ENCODE measurements at regions not wholly inside any gene's neighbourhood (a gene's known extent, or its start where the extent isn't known, plus 50 kb on each side); places are given as distances from the start of the nearest gene placed in this dataset.

DNA sequence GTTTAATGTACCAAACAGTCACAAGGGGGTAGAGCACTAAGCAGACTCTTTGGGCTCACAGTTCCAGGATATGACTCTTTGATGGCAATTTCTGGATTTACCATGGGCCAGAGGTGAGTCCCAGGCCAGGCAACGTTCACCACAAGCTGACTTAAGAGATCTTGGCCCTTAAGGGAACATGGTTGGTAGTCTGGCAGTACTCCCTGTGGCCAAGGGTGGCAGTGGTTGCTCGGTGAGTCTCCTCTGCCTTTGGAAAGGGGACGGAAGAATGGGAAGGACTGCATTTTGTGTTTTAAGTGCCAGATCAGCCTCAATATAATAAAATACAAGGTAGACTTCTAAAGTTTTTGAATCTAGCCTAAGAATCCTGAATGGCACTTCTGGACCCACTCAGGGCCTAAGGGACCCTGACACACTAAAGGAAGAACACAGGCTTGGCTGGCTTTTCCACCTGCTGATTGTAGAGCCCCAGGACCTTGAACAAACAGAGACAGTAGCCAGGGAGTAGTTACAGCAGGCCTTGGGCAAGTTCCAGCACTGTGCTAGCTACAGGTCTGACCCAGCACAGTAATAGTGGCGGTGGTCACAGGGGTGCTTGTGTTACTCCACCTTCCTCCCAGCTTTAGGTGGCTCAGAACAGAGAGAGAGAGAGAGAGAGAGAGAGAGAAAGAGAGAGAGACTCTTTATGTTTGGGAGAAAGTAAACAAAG lies 730.7 kb upstream of the ALCAM start:
- Mint-ChIP-seq H3K27me3 (ENCODE audit: low read depth, poor library complexity) (no peaks in the 10 kb centered on the region), H3K4me3 (no peak overlapping the region), H3K9me3 (peaks cover 38% of the 10 kb centered on the region), H3K27ac (peak overlapping the region; percentile 2), H3K36me3 (ENCODE audit: low read depth) (peaks cover 3% of the 10 kb centered on the region), H3K4me1 (no peaks in the 10 kb centered on the region)
- TF ChIP-seq, protein P1, sequence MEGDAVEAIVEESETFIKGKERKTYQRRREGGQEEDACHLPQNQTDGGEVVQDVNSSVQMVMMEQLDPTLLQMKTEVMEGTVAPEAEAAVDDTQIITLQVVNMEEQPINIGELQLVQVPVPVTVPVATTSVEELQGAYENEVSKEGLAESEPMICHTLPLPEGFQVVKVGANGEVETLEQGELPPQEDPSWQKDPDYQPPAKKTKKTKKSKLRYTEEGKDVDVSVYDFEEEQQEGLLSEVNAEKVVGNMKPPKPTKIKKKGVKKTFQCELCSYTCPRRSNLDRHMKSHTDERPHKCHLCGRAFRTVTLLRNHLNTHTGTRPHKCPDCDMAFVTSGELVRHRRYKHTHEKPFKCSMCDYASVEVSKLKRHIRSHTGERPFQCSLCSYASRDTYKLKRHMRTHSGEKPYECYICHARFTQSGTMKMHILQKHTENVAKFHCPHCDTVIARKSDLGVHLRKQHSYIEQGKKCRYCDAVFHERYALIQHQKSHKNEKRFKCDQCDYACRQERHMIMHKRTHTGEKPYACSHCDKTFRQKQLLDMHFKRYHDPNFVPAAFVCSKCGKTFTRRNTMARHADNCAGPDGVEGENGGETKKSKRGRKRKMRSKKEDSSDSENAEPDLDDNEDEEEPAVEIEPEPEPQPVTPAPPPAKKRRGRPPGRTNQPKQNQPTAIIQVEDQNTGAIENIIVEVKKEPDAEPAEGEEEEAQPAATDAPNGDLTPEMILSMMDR (IDR thresholded peaks at IDR 0.05), result no peak
- no peak for DNase-seq

DNA sequence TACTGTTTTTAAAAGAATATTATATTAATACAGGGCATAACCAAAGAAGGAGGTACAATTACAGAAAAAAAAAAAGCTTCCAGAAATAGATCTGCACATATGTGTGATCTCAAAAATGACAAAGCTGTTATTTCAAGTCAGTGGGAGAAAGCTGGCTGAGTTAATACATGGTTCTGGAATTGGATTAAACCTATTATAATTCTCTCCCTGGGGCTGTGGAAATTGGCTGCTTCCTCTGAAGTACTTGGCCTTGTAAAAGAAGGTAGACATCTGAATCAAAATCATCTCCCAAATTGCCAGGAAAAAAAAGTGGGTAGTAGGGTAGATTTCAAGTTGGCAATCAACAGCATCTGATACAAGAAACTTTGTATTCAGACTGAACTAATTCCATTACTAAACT lies 723.9 kb upstream of the ALCAM start:
- H3K27me3 Mint-ChIP-seq (ENCODE audit: low read depth, poor library complexity), result no peaks in the 10 kb centered on the region
- peaks cover 31% of the 10 kb centered on the region for H3K9me3 Mint-ChIP-seq
- H3K36me3 Mint-ChIP-seq (ENCODE audit: low read depth), result peaks cover 3% of the 10 kb centered on the region
- no peaks in the 10 kb centered on the region for H3K4me1 Mint-ChIP-seq
- no peak overlapping the region for H3K4me3 Mint-ChIP-seq
- no peak for DNase-seq
- TF ChIP-seq, protein P1 (IDR thresholded peaks at IDR 0.05), result no peak
- no peak overlapping the region for H3K27ac Mint-ChIP-seq

DNA sequence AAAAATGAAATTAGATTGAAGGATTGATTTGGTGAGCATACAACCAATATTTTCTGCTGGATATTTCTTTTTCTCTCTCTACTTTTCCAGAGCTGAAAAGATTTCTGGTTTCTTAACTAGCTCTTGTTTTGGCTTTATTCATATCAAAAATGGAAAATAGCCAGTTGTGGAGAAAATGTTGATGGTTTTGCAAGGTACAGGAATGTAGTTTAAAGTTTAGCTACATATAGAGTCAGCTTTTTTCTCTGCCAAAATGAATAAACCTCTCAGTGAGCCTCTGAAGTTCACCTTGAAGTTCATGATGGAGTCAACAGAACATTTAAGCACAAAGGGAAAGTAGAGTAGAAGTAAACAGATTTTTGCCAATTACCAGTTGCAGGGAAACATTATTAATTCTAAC lies 720.5 kb upstream of the ALCAM start:
- H3K27me3 Mint-ChIP-seq (ENCODE audit: low read depth, poor library complexity), result no peaks in the 10 kb centered on the region
- H3K36me3 Mint-ChIP-seq (ENCODE audit: low read depth), result no peaks in the 10 kb centered on the region
- no peak overlapping the region for H3K27ac Mint-ChIP-seq
- DNase-seq, result no peak
- no peak overlapping the region for H3K4me3 Mint-ChIP-seq
- H3K4me1 Mint-ChIP-seq, result no peaks in the 10 kb centered on the region
- no peaks in the 10 kb centered on the region for H3K9me3 Mint-ChIP-seq
- TF ChIP-seq, protein P1 (IDR thresholded peaks at IDR 0.05), result no peak

DNA sequence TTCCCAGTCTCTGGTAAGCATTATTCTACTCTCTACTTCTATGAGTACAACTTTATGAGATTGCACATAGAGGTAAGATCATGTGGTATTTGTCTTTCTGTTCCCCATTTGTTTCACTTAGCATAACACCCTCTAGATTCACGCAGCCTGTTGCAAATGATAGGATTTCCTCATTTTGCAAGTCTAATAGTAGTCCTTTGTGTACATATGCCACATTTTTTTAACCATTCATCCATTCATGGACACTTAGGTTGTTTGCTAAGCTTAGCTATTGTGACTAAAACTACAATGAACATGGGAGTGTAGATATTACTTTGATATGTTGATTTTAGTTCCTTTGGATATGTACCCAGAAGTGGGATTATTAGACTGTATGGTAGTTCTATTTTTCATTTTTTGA lies 717.9 kb upstream of the ALCAM start:
- H3K27ac Mint-ChIP-seq, result no peak overlapping the region
- H3K36me3 Mint-ChIP-seq (ENCODE audit: low read depth), result no peaks in the 10 kb centered on the region
- no peak overlapping the region for H3K4me3 Mint-ChIP-seq
- DNase-seq, result no peak
- no peaks in the 10 kb centered on the region for H3K27me3 Mint-ChIP-seq (ENCODE audit: low read depth, poor library complexity)
- no peaks in the 10 kb centered on the region for H3K4me1 Mint-ChIP-seq
- TF ChIP-seq, protein P1 (IDR thresholded peaks at IDR 0.05), result no peak
- H3K9me3 Mint-ChIP-seq, result peaks cover 12% of the 10 kb centered on the region

DNA sequence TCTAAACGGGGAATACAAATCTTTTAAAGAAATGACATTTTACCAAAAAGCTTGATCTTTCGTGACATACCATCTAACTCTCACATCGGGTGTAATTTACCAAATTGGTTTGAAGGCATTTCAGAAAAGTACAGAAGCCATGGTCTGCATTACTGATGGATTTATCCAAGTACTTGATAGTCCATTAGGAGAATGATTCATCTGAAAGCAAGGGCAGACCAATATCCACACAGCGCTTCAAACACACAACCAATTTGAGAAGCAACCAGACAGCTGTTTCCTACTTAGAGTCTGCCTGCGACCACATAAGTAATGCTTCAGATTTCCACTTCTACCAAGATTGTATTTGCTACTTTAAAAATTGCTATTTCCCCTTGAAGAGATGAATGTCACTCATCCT lies 697.6 kb upstream of the ALCAM start:
- peaks cover 5% of the 10 kb centered on the region for H3K9me3 Mint-ChIP-seq
- no peaks in the 10 kb centered on the region for H3K36me3 Mint-ChIP-seq (ENCODE audit: low read depth)
- no peaks in the 10 kb centered on the region for H3K4me1 Mint-ChIP-seq
- no peaks in the 10 kb centered on the region for H3K27me3 Mint-ChIP-seq (ENCODE audit: low read depth, poor library complexity)
- H3K4me3 Mint-ChIP-seq, result no peak overlapping the region
- TF ChIP-seq, protein P1 (IDR thresholded peaks at IDR 0.05), result no peak
- no peak overlapping the region for H3K27ac Mint-ChIP-seq
- no peak for DNase-seq

DNA sequence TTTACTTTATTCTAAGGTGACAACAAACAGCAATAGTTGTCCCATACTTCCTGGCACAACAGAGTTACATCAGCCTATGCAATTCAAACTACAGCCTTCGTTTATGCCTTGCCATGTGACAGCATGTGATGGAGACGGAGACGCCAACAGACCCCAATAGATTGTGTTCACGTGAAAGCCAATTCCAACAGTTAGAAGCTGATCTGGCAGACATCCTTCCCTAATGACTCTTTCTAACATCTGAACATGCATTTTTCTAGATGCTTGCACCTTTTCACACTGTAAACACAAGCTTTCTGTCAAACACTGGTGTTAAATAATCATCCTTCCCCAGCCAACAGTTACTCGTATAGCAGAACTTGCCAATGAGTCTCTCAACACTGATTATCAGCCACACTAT lies 694.4 kb upstream of the ALCAM start:
- no peaks in the 10 kb centered on the region for H3K27me3 Mint-ChIP-seq (ENCODE audit: low read depth, poor library complexity)
- DNase-seq, result no peak
- TF ChIP-seq, protein P1 (IDR thresholded peaks at IDR 0.05), result no peak
- no peak overlapping the region for H3K27ac Mint-ChIP-seq
- H3K36me3 Mint-ChIP-seq (ENCODE audit: low read depth), result no peaks in the 10 kb centered on the region
- no peak overlapping the region for H3K4me3 Mint-ChIP-seq
- H3K4me1 Mint-ChIP-seq, result no peaks in the 10 kb centered on the region
- peaks cover 15% of the 10 kb centered on the region for H3K9me3 Mint-ChIP-seq
